NCI-H2196 treated with DMSO at 0.1 percent for 48 hours (cell line): ENCODE measurements at regions not wholly inside any gene's neighbourhood (a gene's known extent, or its start where the extent isn't known, plus 50 kb on each side); places are given as distances from the start of the nearest gene placed in this dataset.

Experiments
- DNase-seq: peaks from one replicate; lab custom pipeline; 2025; ENCODE audit not compliant: unreplicated experiment; lab: John Stamatoyannopoulos, UW

DNA sequence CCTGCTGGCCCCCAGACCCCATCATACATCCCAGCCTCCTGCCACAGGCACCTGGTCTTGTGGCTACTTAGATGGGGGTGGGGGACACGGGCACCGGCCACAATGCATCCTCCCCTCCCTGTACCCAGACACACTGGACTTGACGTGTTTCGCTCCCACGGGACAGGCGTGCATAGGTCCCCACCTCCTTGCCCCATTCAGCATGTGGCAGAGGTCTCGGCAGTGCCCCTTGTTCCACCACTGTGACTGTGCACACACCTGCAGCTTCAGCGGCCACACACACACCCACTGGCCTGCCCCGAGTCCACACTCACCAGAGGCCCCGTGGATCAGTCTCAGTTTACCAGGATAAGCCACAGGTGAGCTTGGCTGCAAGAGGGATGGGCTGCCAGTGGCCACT lies 109.6 kb downstream of the ENGASE start:
- no peak for DNase-seq

DNA sequence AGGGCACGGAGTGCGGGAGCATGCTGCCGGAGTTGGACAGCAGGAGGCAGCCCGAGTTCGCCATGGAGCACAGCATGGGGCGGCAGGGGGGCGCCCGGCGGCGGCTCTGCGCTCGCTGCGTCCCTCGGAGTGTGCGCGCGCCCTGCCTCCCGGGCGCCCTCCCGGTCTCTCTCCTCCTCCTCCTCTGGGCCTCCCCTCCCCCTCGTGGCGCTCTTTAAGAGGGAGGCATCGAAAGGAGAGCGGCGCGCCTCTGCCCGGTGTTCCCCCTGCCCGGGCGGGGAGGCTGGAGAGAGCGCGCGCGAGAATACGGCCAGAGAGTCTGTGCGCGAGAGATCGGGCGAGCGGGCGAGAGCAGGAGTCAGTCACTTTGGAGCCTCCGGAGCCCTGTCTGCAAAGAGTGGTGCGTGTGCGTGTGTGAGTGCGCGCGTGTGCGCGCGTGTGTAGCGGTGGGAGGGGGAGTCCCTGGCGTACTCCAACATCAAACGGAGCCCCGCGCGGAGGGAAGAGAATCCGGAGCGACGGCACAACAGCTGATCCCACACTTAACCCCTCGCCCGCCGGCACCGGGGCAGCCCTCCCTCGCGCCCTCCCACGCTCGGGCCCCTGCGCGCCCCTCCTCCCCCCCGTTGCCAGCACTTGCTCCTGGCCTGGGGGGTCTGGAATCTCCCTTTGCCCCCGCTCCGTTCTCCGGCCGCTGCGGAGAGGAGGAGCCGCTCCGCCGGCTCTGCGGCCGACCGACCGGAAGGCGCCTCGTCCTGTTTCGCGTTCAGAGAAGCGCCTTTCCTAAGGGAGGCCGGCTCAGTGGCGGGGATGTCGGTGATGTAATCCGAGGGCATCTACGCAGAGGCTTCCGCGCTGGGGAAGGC lies 108.9 kb downstream of the ENGASE start:
- peak; percentile 41 for DNase-seq

DNA sequence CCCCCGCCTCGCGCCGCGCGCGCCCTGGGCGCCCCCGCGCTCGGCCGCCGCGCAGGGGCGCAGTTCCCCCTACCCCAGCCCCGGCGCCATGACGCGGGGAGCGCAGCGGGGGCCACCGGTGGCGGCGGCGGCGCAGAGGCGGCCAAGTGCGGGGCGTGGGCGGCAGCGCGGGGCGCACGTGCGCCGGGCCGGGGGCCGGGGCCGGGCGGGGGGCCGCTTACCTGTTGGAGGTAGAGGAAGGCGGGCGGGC lies 108.3 kb downstream of the ENGASE start:
- no peak for DNase-seq

DNA sequence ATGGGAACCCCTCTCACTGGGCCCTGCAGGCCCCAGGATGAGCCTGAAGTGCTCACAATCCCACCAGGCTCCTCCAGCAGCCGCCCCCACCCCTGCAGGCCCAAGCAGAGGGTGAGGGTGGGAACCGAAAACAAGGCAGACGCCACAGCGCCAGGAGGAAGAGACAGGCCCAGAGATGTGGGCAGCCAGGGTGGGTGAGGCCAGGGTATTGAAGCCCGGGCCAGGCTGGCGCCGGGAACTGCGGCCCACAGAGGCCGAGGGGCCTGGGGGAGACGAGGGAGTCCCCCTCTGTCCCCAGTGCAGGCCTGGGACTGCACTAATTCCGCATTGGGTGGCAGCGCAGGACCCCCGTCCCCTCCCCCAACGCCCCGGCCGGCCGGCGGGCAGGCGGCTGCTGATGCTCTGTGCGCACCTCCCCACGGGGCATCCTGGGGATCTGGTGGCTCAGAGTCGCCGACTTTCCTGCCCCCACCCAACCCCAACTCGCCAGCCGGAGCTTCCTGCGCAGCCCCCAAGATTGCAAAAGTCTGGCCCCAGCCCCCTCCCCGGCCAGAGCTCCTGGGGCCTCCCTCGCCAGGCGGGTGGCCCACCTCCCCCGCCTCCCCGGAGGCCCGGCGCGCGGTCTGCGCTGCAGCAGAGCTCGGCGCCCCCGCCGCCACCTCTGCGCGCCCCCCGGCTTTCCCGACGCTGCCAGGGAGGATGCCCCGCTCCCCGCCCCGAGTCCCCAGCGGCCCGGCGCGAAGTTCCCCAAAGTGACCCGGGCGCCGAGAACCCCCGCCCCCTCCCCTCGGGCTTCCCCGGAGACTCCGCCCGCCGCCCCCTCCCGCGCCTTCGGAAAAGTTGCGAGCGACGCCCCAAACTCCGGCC lies 107.8 kb downstream of the ENGASE start:
- no peak for DNase-seq

DNA sequence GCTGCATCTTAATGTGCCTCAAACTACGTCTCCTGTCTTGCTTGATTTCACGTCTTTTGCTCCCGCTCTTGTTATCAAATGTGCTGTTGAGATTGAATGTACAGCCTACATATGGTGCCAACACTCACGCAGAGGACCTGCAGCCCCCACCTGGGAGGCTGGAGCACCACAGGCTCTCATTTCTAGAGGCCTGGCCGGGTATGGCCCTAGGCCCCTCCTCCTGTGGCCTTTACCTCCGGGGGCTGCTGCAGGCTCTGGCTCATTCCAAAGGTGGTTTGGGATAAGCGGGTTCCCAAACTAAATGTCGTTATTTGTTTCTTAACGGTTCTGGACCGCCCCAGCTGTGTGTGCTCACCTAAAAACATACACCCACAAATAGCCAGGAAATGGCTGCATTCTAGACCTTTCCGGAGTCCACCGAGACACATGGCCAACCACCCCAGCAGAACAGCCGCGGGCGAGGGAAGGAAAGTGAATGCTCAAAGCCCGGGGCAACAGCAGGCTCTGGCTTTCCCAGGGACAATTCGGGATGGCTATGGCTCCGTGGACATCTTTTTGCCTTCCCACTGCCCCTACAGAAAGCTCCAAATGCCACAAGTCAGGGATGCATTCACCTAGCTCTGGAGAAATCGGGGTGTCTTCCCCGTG lies 105.9 kb downstream of the ENGASE start:
- DNase-seq: no peak

DNA sequence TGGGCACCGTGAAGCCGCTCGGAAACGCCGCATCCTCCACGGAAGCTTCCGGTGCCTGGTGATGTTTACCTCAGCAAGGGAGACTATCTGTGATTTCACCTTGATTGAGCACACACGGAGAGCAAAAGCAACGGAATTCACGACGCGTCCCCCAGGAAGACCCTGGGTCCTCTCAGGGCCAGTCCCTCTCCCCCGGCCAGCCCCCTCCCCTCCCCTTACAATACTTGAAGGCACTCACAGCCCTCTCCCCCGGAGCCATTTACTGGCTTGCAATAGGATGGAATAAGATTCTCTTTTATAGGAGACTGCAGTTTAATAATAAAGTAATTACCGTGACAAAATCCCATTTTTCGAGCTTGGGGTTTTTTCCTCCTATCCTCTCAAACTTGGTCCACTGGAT lies 104.7 kb downstream of the ENGASE start:
- no peak for DNase-seq

DNA sequence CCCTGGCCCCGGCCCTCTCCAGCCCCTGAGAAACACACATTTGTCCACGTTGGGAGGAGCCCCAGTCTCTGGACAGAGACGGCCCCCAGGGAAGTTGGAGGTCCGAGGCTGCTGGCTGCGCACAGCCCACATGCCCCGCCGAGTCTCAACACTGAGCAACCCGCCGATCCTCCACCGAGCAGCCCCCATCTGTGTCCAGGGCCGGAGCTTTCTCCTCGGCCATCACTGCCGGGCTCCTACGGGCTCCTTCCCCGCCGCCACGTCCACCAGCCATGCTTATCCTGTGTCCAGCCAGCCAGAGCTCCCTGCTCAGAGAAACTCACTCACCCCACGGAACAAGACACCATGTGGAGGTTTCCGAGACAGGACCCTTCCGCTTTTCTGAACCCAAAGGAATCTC lies 103.3 kb downstream of the ENGASE start:
- DNase-seq: no peak

DNA sequence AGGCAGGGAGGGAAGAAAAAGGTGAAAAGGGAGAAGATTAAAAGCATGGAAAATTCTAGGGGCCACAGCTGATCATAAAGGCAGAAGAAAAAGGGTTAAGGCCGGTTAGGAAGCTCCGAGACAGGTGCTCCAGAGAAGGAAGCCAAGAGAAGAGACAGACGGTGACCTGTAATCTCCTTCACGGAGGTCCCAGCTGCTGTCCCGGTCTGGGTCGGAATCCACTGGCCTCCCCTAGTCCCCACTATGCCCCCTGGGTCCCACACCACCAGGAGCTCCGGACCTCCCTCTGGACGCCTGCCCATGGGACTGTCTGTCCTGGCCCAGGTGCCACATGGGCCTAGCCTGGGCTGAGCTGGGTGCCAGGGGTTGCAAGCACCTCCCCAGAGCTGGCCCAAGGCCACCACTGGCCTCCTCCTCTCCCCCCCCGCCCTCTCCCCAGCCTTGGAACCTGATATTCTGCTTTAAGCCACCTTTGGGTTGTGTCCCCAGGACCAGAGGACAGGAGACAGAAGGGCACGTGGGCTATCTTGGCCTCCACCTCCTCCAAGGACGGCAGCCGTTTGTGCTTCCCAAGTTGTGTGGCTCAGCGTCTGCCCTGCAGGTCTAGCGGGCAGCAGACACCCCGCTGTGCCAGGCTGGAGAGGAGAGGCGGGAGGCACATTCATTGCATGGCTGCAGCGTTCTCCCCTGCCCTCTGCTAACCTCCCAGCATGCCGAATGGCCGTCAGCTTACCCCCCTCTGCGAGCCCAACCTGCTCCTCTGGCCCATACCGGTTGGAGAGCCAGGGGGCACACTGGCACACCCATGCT lies 102.4 kb downstream of the ENGASE start:
- DNase-seq: peak; percentile 29

DNA sequence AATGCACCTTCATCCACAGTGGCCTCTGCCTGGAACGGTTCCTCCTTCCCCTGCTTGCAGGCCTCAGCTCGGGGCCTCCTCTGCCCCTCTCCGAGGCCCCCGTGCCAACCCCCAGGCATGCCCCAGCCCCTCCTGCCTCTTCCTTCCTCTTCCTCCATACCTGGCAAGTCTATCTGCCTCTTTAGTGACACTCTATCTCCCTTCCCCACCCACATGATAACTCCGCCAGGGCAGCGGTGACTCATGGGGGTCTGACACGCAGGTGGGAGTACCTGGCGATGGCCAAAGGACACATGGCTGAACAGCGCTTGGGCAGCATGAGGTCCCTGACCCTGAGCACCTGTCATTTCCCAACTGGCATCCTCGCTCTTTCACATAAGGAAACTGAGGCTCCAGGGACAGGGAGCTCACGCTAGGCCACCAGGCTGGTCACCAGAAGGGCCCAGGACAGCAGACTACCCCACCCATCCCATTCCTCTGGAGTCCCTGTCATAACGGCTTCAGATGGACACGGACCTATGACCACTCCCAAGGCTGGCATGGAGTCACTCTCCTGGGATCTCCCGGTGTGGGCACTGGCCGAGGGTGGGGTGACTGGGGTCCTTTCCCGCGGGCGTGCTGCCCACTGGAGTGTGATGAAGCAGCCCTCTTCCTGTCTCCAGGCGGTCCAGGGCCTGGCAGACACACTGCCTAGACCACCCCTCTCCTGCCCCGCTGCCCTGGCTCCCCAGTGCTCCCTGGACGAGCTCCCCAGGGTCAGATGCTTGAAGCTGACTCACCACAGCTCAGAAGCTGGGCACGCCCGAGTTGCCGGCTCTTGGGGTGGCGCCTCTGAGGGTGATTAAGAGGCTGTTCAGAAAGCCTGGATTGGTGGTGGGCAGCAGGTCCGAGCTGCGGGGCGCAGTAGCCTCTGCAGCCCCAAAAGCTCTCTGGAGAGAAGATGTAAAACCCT lies 100.6 kb downstream of the ENGASE start:
- no peak for DNase-seq

DNA sequence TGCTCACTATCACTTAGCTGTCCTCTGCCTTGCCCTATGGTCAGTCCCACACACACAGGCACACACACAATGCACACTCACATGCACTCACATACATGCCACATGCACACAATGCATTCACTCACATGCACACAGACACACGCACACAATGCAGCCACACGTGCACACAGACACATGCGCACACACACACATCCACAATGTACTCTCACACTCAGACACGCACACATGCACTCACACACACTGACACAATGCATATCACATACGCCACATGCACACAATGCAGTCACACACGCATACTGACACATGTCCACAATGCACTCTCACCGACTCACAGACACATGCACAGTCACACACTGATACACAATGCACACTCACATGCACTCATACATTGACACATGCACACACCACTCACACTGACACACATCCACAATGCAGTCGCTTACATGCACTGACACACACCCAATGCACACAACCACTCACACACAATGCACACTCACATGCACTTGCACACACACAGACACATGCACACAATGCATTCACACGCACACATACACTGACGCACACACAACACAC lies 99.7 kb downstream of the ENGASE start:
- no peak for DNase-seq

DNA sequence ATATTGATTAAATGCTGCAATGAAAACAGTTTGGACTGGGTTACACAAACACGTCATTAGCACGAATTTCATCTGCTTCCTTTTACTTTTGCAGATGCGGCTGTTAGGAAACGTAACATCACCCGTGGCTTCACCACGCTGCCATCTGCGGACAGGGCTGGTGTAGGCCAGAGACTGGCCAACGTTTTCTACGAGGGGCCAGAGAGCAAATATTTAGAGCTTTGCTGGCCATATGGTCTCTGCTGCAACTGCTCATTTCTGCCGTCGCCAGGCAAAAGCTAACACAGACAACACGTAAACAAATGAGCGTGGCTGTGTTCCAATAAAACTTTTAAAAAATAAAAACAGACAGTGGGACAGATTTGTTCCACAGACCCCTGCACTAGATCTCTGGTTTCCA lies 96.6 kb downstream of the ENGASE start:
- DNase-seq: no peak

DNA sequence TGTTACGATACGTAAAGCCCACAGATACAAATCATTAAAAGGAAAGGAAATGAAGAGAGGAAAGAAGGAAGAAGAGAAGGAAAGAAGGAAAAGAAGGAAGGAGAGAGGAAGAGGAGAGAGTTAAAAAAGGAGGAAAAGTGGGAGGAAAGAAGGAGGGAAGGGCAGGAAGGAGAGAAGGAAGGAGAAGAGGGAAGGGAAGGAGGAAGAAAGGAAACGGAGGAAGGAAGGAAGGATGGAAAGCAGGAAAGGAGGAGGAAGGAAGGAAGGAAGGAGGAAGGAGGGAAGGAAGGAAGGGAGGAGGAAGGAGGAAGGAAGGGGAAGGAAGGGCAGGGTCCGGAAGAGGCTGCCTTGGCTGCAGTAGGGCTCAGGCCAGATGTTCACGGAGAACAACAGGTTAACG lies 95.2 kb downstream of the ENGASE start:
- DNase-seq: no peak

DNA sequence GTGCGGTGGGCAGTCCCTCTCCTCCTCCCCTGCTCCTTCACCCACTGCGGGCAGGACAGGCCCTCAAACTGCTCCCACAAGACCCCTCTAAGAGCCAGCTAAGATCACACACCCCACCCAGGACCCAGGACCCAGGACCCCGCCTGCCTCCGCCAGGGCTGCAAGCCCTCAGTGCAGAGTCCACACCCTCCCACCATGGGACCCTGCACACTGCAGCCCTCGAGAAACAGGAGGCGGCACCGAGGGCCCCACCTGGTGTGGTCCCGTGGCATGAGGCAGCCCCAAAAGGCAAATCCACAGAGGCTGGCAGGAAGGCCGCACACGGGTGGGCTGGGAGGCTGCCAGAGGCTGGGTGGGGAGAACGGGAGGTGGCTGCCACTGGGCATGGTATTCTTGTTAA lies 94.7 kb downstream of the ENGASE start:
- DNase-seq: no peak

DNA sequence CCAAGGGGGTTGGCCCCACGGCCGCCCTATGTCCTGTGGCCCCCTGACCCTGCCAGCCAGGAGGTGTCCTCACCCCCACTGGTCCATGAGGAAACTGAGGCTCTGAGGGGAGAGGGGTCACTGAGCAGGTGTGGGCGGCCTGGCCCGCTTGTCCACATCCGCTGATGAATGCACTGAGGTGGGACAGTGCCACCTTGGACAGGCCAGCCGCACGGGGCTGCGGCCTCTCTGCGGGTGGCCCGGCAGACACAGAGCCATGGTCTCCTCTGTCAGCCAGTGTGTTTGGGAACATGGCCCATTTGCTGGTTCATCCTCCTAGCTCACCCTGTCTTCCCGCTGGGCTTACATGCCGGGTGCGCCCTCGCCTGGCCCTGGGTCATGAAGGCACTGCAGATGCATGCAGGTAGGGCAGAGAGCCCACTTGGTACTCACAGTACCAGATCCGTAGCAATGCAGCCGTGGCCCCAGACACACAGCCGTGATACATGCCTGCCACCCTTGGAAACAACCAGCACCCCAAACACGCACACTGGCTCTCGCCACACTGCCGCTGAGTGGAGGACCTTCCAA lies 93.9 kb downstream of the ENGASE start:
- DNase-seq: peak; percentile 54

DNA sequence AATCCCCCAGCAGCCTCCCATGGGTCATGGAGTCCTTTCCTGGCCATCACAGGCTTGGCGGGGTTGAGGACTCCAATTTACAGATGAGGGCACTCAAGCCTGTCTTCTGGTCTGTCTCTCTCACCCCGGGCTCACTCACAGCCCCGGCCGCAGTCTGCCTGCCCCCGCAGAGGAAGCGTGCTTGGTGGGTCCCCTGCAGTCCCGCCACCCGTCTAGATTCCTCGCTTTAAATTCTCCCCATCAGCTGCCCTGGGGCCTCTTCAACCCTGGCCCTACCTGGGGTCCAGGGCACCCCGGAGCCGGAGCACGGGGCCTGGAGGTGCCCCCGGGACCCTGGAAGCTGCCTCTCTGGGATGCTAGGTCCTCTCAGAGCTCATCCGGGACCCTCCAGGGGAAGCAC lies 92.9 kb downstream of the ENGASE start:
- DNase-seq: no peak

DNA sequence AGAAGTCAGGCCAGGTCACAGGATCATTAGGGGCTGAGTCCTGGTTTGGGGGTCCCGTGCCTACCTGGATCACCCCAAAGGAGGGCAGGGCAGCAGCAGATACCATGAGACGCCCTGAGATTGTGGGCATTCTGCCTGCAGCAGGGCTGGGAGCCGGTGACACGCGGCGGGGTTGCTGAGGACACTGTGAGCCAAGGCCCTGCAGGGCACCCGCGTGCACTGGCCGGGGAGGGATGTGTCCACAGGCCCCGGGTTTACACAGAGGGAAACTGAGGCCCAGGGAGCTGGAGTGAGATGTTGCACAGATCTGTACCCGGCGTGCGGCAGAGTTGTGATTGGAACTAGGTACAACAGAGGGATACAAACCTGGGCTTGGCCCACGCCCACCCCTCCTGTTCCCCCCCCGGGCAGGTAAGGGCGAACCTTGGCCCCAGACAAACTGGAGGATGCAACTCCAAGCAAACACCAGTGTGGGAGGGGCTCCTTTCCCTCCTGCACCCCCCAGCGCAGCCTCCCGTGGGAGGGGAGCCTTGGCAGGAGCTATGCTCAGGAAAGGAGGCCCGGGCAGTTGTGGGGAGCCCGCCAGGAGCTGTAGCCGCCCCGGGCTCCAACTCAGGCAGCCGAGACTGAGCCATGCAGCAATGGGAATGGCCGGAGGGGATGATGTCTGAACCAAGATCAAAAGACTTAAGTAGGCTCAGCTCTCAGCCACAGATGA lies 91.3 kb downstream of the ENGASE start:
- no peak for DNase-seq

DNA sequence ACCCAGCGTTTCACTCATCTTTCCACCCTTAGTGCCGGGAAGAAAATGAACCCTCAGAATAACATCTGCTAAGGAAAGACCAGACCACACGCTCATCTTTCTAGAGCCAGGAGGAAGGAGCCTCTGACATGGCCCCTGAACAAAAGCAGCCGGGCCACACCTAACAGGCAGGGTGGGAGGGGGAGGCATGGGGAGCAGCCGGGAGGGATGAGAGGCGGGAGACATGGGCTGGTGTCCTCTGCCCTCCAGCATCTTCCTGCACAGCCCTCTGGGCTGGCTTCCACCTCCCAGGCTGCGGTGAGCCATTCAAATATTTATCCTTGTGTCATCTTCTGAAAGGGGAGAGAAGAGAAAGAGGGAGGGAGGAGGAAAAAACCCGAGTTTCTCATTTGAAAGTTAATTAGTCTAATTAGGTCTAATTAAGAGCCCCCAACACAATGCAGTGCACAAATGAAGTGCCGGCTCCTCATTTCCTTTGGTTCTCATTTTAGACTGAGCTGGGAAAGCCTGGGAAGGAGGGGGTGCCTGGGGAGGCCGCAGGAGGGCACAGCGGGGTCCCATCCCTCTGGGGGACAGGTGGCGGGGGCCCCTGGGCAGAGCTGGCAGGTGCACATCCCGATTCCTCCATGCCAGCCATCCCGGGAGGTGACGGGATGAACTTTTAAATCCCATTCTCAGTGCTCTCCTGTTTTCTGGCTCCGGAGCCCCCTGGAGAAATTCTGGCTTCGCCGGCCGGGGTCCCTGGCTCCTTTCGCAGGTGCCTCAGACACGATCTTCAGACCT lies 90.5 kb downstream of the ENGASE start:
- no peak for DNase-seq

DNA sequence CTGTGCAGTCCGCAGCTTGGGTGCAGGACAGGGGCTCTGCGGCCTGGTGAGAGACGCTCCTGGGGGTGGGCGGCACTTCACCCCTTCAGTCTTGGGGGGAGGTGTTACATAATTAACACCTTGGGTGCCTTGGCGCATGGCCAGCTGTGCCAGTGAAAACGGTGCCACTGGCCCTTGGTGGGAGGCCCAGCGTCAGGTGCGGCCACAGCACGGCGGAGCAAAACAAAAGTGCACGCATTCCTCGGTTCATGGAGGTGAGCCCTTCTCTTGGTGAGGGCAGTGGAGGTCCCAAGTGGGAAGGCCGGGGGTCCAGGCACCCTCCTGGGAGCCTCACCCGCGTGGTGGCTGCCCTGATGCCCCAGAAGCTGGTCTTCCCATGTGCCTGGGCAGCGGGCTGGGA lies 89.8 kb downstream of the ENGASE start:
- no peak for DNase-seq
